Left cardiac atrium (tissue), 4 donors: ENCODE measurements at regions not wholly inside any gene's neighbourhood (a gene's known extent, or its start where the extent isn't known, plus 50 kb on each side); places are given as distances from the start of the nearest gene placed in this dataset.

Experiments
- ATAC-seq, 2 donors: fragments of 200-7000 bp; cut with Tn5 transposase; one replicate each; pipeline ENCODE4 v1.9.1; 2020; ENCODE audit warnings: mild to moderate bottlenecking in 2 of 2, moderate library complexity in 2 of 2
- DNase-seq: peaks from one replicate; pipeline ENCODE4 v3.0.0-alpha.2; 2020
- intact Hi-C, 2 donors: fragments of 100-400 bp; cut with DNase I; formaldehyde crosslinking; loops; one replicate each; pipeline versions ENCODE4 v1.14.1 to v1.15.1; 2022 to 2023
- donor health status: DM: no; HTN: yes; CAD: no.
- donor health status: DM: no; HTN: yes; CAD: no; lungs with severe emphysema.
- donor health status: DM: yes; HTN: yes; CAD: no.
- donor health status: Dilated cardiomyopathy.

GRCh38 chr6:40125680-40126394 is 191.6 kb upstream of the MOCS1 start:
- no peak for ATAC-seq
- no peak for DNase-seq
- intact Hi-C loops = no loop called here

- DNase-seq = no peak
- ATAC-seq = no peak
- intact Hi-C loops = no loop called here
Measured at GRCh38 chr6:40124924-40125323, 190.7 kb upstream of the MOCS1 start.

GRCh38 chr6:40116832-40117231 is 182.6 kb upstream of the MOCS1 start:
- ATAC-seq = no peak
- no peak for DNase-seq
- intact Hi-C loops = no loop called here

GRCh38 chr6:40112350-40112749 is 178.1 kb upstream of the MOCS1 start:
- peak in 1 of 2 donors; percentile 25 for ATAC-seq
- intact Hi-C loops = no loop called here

GRCh38 chr6:40108736-40109135 is 174.5 kb upstream of the MOCS1 start:
- intact Hi-C loops = no loop called here
- no peak for DNase-seq
- ATAC-seq = no peak

More at GRCh38 chr6:40112350-40112749, 178.1 kb upstream of the MOCS1 start:
- no peak for DNase-seq

GRCh38 chr6:40106840-40107239 is 172.6 kb upstream of the MOCS1 start:
- intact Hi-C loops = no loop called here
- DNase-seq (no peak), ATAC-seq (no peak)

GRCh38 chr6:40098774-40099173 is 164.5 kb upstream of the MOCS1 start:
- DNase-seq = no peak
- intact Hi-C loops = no loop called here
- ATAC-seq = no peak

GRCh38 chr6:40097590-40097989 is 163.3 kb upstream of the MOCS1 start:
- DNase-seq (no peak), ATAC-seq (no peak)
- intact Hi-C loops = no loop called here

GRCh38 chr6:40083141-40083920 is 149.1 kb upstream of the MOCS1 start:
- intact Hi-C loops = no loop called here
- ATAC-seq (no peak), DNase-seq (no peak)

- intact Hi-C loops = no loop called here
- no peak for ATAC-seq
- no peak for DNase-seq
Measured at GRCh38 chr6:40082278-40083043, 148.2 kb upstream of the MOCS1 start.

GRCh38 chr6:40077736-40078135 is 143.5 kb upstream of the MOCS1 start:
- no peak for ATAC-seq
- DNase-seq = no peak
- intact Hi-C loops = no loop called here

GRCh38 chr6:40077315-40077714 is 143.1 kb upstream of the MOCS1 start:
- intact Hi-C loops = no loop called here
- ATAC-seq (no peak), DNase-seq (no peak)

GRCh38 chr6:40075056-40075590 is 140.9 kb upstream of the MOCS1 start:
- no peak for ATAC-seq
- intact Hi-C loops = no loop called here
- DNase-seq = no peak

GRCh38 chr6:40074306-40075055 is 140.2 kb upstream of the MOCS1 start:
- no peak for DNase-seq
- intact Hi-C loops = no loop called here
- no peak for ATAC-seq

- DNase-seq (no peak), ATAC-seq (no peak)
- intact Hi-C loops = no loop called here
Measured at GRCh38 chr6:40066372-40066771, 132.1 kb upstream of the MOCS1 start.

- DNase-seq (no peak), ATAC-seq (no peak)
- intact Hi-C loops = no loop called here
Measured at GRCh38 chr6:40056865-40057264, 122.6 kb upstream of the MOCS1 start.

GRCh38 chr6:40054602-40055001 is 120.3 kb upstream of the MOCS1 start:
- no peak for ATAC-seq
- DNase-seq = no peak
- intact Hi-C loops = no loop called here

GRCh38 chr6:40054186-40054585 is 119.9 kb upstream of the MOCS1 start:
- intact Hi-C loops = no loop called here
- DNase-seq = no peak
- ATAC-seq = no peak

- intact Hi-C loops = no loop called here
- DNase-seq (no peak), ATAC-seq (peak in 1 of 2 donors; percentile 59)
Measured at GRCh38 chr6:40049128-40049527, 114.9 kb upstream of the MOCS1 start.
